AG04450 (cell line): ENCODE measurements at regions not wholly inside any gene's neighbourhood (a gene's known extent, or its start where the extent isn't known, plus 50 kb on each side); places are given as distances from the start of the nearest gene placed in this dataset.

Source experiments
- CTCF ChIA-PET: fragments of 300-600, 350-600 bp; formaldehyde crosslinking; extraction: SDS; loops from one replicate; lab custom pipeline; 2022; ENCODE audit warnings: antibody characterized with exemption, inconsistent platforms; lab: Charles Lee
- POLR2A ChIA-PET: fragments of 350-600 bp; formaldehyde crosslinking; extraction: SDS; loops from one replicate; lab custom pipeline; 2021; ENCODE audit warnings: antibody characterized with exemption, inconsistent platforms; lab: Yijun Ruan, JAX
- DNase-seq: peaks from one replicate; pipeline ENCODE4 v3.0.0-alpha.2; 2011; ENCODE audit warnings: low read depth, low spot score
- H3K27ac ChIP-seq: one replicate; pipeline ENCODE4 v1.5.1; 2012; ENCODE audit warnings: low read depth, low read length, control low read depth
- H3K27me3 ChIP-seq: one replicate; pipeline ENCODE4 v1.6.0; 2012; ENCODE audit warnings: low read length; ENCODE audit not compliant: control insufficient read depth, insufficient read depth
- H3K4me3 ChIP-seq: 2 replicates; pipeline ENCODE4 v1.5.1; 2011; ENCODE audit warnings: mild to moderate bottlenecking, low read depth, low read length, control low read depth
- H3K9me3 ChIP-seq: 2 replicates; pipeline ENCODE4 v1.5.1; 2012; ENCODE audit warnings: low read length; ENCODE audit not compliant: control insufficient read depth, insufficient read depth
- TF ChIP-seq, protein P1 (sequence below): IDR thresholded peaks from 2 replicates; pipeline ENCODE4 v1.5.1; 2011; ENCODE audit warnings: low read depth, low read length, control low read depth, inconsistent platforms

DNA sequence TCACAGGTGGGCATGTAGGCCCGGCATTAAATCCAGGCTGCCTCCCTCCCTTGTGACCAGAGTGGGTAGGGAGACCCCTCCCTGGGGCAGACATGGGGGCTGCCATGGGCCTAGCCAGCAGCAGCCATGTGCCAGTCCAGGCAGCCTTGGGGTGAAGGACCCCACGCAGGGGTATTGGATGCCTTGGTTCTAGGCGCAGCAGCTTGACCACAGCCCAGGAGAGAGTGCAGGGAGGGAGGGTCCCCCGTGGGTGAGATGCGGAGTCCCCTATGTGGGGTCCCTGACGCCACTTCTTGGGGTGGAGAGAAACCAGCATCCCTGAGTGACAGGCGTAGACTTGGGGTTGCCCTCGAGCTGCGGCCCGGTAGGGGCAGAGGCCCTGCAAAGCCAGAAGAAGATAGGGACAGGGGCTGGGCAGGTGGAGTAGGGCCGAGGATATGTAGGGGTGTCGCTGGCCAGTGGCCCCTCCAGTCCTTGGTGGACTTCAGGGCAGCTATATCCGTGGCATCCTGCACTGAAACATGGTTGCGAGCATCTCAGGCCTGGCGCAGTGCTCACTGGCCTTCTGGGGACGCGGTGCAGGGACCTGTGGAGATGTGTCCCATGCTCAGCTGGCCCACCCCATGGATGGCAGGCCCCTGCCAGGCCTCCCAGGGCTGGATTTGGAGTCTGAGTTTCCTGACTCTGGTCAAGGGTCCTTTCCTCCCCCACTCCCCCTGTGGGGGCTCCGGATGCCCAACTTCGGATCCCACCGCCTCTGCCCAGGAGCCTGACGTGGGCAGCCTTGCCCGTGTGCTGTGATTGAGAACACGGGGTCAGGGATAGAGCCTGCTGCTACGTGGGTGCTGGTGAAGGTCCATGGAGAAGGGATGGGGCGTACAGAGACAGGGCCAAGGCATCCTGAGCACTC lies 1179.8 kb downstream of the BRD1 start:
- DNase-seq = no peak
- Histone ChIP-seq H3K27ac (no peak overlapping the region), H3K9me3 (peaks cover 99% of the 10 kb centered on the region), H3K4me3 (no peak overlapping the region), H3K27me3 (no peaks in the 10 kb centered on the region)
- CTCF ChIA-PET = no interaction called here
- POLR2A ChIA-PET = no interaction called here
- TF ChIP-seq, protein P1, sequence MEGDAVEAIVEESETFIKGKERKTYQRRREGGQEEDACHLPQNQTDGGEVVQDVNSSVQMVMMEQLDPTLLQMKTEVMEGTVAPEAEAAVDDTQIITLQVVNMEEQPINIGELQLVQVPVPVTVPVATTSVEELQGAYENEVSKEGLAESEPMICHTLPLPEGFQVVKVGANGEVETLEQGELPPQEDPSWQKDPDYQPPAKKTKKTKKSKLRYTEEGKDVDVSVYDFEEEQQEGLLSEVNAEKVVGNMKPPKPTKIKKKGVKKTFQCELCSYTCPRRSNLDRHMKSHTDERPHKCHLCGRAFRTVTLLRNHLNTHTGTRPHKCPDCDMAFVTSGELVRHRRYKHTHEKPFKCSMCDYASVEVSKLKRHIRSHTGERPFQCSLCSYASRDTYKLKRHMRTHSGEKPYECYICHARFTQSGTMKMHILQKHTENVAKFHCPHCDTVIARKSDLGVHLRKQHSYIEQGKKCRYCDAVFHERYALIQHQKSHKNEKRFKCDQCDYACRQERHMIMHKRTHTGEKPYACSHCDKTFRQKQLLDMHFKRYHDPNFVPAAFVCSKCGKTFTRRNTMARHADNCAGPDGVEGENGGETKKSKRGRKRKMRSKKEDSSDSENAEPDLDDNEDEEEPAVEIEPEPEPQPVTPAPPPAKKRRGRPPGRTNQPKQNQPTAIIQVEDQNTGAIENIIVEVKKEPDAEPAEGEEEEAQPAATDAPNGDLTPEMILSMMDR = no peak

DNA sequence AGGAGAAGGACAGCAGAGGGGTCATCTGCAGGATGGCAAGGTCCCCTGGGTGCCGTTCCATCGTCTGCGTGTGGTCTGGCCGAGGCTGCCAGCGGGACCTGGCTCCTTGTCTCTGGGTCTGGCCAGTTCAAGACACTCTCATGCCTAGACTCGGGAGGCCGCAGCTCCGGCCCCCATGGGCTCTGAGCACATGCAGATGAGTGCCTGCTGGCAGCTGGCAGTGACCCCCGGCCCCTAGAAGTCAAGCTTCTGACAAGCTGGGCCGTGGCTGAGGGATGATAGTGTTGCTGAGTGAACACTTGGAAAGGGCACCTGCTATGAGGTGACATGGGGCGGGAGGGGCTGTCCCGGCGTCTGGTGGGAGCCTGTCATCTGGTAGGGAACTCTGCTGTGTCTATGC lies 1180.6 kb downstream of the BRD1 start:
- no peaks in the 10 kb centered on the region for H3K27me3 ChIP-seq
- ChIA-PET POLR2A (no interaction called here), CTCF (no interaction called here)
- TF ChIP-seq, protein P1 = no peak
- peaks cover 99% of the 10 kb centered on the region for H3K9me3 ChIP-seq
- no peak for DNase-seq
- no peak overlapping the region for H3K4me3 ChIP-seq
- no peak overlapping the region for H3K27ac ChIP-seq

DNA sequence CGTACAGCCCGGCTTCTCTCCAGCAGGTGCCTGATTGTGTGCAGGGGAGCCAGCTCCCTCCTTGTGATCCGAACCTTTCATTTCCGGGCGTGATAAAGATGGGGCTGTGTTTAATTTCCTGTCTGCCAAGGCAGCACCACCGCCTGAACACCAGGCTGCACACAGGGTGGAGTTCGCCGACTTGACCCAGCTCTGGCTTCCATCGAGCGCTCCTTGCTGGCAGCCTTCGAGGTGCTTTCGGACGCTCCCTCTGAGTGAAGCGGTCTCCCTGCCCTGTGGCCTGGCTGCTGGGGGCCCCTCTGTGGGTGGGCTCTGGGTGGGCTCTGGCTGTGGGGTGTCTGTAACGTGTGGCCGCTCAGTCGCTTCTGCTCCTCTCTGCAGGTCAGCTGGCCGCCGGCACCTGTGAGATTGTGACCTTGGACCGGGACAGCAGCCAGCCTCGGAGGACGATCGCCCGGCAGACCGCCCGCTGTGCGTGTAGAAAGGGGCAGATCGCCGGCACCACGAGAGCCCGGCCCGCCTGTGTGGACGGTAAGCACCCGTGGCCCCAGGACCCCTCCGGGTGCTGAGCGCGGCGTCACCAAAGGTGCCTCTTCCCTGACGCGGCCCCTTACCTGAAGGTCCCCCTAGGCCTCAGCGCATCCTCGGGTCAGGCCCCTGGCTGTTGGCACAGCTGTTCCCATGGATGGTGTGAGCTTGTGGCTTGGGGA lies 1181.3 kb downstream of the BRD1 start:
- Histone ChIP-seq H3K9me3 (peaks cover 99% of the 10 kb centered on the region), H3K27me3 (no peaks in the 10 kb centered on the region), H3K27ac (no peak overlapping the region), H3K4me3 (no peak overlapping the region)
- TF ChIP-seq, protein P1 = no peak
- ChIA-PET CTCF (no interaction called here), POLR2A (no interaction called here)
- DNase-seq = no peak

DNA sequence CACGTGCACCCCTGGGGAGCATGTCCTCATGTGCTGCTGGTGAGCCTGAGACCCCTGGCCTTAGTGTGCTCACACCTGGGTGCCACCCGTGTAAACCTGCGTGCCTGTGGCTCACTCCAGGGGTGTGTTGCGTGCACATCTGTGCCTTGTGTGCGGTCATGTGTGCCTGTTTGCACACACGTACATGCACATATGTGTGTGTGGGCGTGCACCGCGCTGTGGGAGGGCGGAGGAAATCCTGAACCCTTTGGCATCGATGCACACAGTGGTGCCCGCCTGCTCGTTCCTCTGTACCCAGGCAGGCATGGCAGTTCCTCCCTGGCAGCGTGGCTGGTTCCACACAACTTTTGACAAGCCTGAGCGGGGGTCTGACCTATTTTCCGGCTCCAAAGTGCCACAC lies 1181.9 kb downstream of the BRD1 start:
- ChIA-PET POLR2A (no interaction called here), CTCF (no interaction called here)
- Histone ChIP-seq H3K27ac (no peak overlapping the region), H3K4me3 (no peak overlapping the region), H3K9me3 (peaks cover 97% of the 10 kb centered on the region), H3K27me3 (no peaks in the 10 kb centered on the region)
- DNase-seq = no peak
- TF ChIP-seq, protein P1 = no peak

DNA sequence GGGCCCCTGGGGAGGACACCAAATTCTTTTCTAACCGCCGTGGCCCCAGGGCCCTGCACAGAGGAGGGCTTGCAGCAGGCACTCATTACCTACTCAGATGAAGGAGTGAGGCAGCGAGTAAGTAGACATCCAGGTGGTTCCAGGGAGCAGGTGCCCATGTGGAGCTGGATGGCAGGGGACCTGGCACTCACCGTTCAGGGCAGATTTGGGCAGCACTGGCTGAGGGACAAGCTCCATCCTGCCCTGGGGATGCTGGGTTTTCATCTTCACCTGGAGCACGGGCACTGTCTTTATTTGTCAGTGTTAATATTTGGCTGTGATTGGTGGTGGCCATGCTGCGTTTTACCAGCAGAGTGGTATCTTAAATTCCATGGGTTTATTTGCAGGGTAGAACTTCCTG lies 1182.7 kb downstream of the BRD1 start:
- Histone ChIP-seq H3K27ac (no peak overlapping the region), H3K9me3 (peaks cover 97% of the 10 kb centered on the region), H3K4me3 (no peak overlapping the region), H3K27me3 (no peaks in the 10 kb centered on the region)
- TF ChIP-seq, protein P1 = no peak
- DNase-seq = no peak
- CTCF ChIA-PET = no interaction called here
- POLR2A ChIA-PET = no interaction called here
